22Rv1 (cell line): ENCODE measurements at regions not wholly inside any gene's neighbourhood (a gene's known extent, or its start where the extent isn't known, plus 50 kb on each side); places are given as distances from the start of the nearest gene placed in this dataset.

Experiments used
- H3K27ac ChIP-seq: fragments of 450-650 bp; 2 replicates; pipeline ENCODE4 v1.5.1; 2017
- CTCF ChIP-seq: fragments of 450-650 bp; IDR thresholded peaks from 2 replicates; pipeline ENCODE4 v1.5.1; 2017; ENCODE audit warnings: mild to moderate bottlenecking
- ZFX ChIP-seq: fragments of 450-650 bp; IDR thresholded peaks from 2 replicates; pipeline ENCODE4 v1.6.1; 2017; ENCODE audit warnings: antibody characterized with exemption, borderline replicate concordance

DNA sequence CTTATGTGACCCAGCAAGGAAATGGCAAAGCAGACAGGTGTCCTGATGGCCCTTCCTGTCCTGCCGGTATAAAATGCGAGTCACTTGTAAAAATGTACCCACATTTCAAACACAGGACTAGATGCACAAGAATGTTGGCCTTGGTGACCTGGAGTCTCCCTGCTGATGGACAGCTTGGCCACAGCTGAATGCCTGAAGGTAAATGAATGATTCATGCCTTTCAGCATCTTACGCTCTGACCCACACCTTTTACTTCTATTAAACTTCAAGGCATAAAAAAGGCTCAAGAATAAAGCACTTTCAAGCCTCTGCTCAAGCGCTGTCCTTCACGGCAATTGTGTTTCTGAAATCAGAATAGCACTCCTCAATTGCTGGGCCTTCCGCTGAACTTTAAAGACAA, 228.0 kb upstream of the SLCO3A1 start:
- no peak overlapping the region for H3K27ac ChIP-seq
- TF ChIP-seq CTCF (no peak), ZFX (no peak)

- TF ChIP-seq ZFX: no peak
- TF ChIP-seq CTCF: no peak
- H3K27ac ChIP-seq: no peak overlapping the region
Measured at GRCh38 chr15:91627473-91628278, 225.8 kb upstream of the SLCO3A1 start.

- TF ChIP-seq ZFX (no peak), CTCF (no peak)
- no peak overlapping the region for H3K27ac ChIP-seq
Measured at GRCh38 chr15:91630090-91630489, 223.4 kb upstream of the SLCO3A1 start.

GRCh38 chr15:91632176-91632575, 221.3 kb upstream of the SLCO3A1 start:
- no peak overlapping the region for H3K27ac ChIP-seq
- TF ChIP-seq ZFX (no peak), CTCF (no peak)

DNA sequence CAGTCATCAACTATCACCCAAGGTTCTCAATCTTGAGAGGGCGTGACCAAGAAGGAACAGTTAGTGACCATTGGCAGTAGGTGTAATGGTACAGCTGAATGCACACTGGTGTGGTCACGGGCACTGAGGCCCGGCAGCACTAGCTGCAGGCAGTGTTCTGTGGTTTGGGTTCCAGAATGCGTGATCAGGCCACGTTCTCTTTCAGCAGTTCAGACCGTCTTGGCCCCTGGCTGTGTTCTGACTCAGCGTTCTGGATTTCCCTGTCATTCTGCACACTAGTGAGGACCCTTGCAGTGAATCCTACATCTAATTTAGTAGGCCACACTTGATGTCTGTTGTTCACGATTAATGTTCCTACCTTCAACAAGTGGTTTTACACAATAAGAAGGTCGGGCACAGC, 220.5 kb upstream of the SLCO3A1 start:
- TF ChIP-seq ZFX: no peak
- no peak for TF ChIP-seq CTCF
- H3K27ac ChIP-seq: no peak overlapping the region

GRCh38 chr15:91634179-91634578, 219.3 kb upstream of the SLCO3A1 start:
- no peak for TF ChIP-seq ZFX
- TF ChIP-seq CTCF: no peak
- H3K27ac ChIP-seq: no peak overlapping the region

- TF ChIP-seq CTCF: no peak
- TF ChIP-seq ZFX: no peak
- H3K27ac ChIP-seq: no peak overlapping the region
Measured at GRCh38 chr15:91635080-91635479, 218.4 kb upstream of the SLCO3A1 start.
